Neural cell (in vitro differentiated cells): ENCODE measurements at regions not wholly inside any gene's neighbourhood (a gene's known extent, or its start where the extent isn't known, plus 50 kb on each side); places are given as distances from the start of the nearest gene placed in this dataset.

Experiments
- H2AFZ ChIP-seq: fragments of 200-600, 300-800 bp; sonication (generic), shearing (Covaris generic); 2 replicates; pipeline ENCODE4 v1.6.0; 2014; ENCODE audit warnings: low read depth, mild to moderate bottlenecking, antibody characterized with exemption, low read length, moderate library complexity
- H3F3A ChIP-seq: fragments of 200-600 bp; shearing (Covaris generic); 2 replicates; pipeline ENCODE4 v1.6.1; 2016; ENCODE audit warnings: mild to moderate bottlenecking, moderate library complexity, mixed read lengths, antibody characterized with exemption, low read length; ENCODE audit not compliant: insufficient read depth, poor library complexity, severe bottlenecking
- H3K27ac ChIP-seq: fragments of 200-600, 300-800 bp; sonication (generic), shearing (Covaris generic); 2 replicates; pipeline ENCODE4 v1.5.1; 2014; ENCODE audit warnings: mild to moderate bottlenecking, low read length, moderate library complexity
- H3K27me3 ChIP-seq: fragments of 300-800, 200-600 bp; sonication (generic), shearing (Covaris generic); 2 replicates; pipeline ENCODE4 v1.6.0; 2014; ENCODE audit warnings: mild to moderate bottlenecking, low read depth, low read length, moderate library complexity; ENCODE audit not compliant: insufficient read depth
- H3K36me3 ChIP-seq: fragments of 300-800, 200-600 bp; sonication (generic), shearing (Covaris generic); 2 replicates; pipeline ENCODE4 v1.5.1; 2014; ENCODE audit warnings: mild to moderate bottlenecking, antibody characterized with exemption, low read length, moderate library complexity; ENCODE audit not compliant: insufficient read depth
- H3K4me2 ChIP-seq: fragments of 300-800, 200-600 bp; sonication (generic), shearing (Covaris generic); 2 replicates; pipeline ENCODE4 v1.6.0; 2014; ENCODE audit warnings: mild to moderate bottlenecking, low read length
- H3K4me3 ChIP-seq: fragments of 300-800, 200-600 bp; sonication (generic), shearing (Covaris generic); 2 replicates; pipeline ENCODE4 v1.5.1; 2014; ENCODE audit warnings: mild to moderate bottlenecking, low read length, moderate library complexity
- H3K79me2 ChIP-seq: fragments of 200-600 bp; shearing (Covaris generic); replicated peaks from 2 replicates; pipeline ENCODE4 v1.6.0; 2014; ENCODE audit warnings: mild to moderate bottlenecking, low read length, moderate library complexity; ENCODE audit not compliant: insufficient read depth
- H3K9ac ChIP-seq: fragments of 300-800, 200-600 bp; sonication (generic), shearing (Covaris generic); 2 replicates; pipeline ENCODE4 v1.6.1; 2016; ENCODE audit warnings: mild to moderate bottlenecking, low read length, mixed read lengths
- H3K9me2 ChIP-seq: fragments of 200-600 bp; shearing (Covaris generic); 2 replicates; pipeline ENCODE4 v1.6.1; 2016; ENCODE audit warnings: mild to moderate bottlenecking, low read length, mixed read lengths; ENCODE audit not compliant: insufficient read depth
- H3K9me3 ChIP-seq: fragments of 200-600, 300-800 bp; sonication (generic), shearing (Covaris generic); 2 replicates; pipeline ENCODE4 v1.6.1; 2016; ENCODE audit warnings: mild to moderate bottlenecking, mixed run types, low read length, moderate library complexity, mixed read lengths
- H4K20me1 ChIP-seq: fragments of 200-600 bp; shearing (Covaris generic); 2 replicates; pipeline ENCODE4 v1.6.1; 2016; ENCODE audit warnings: mild to moderate bottlenecking, mixed run types; ENCODE audit not compliant: insufficient read depth
- CTCF ChIP-seq: fragments of 450-650 bp; IDR thresholded peaks from 2 replicates; pipeline ENCODE4 v1.5.1; 2014; ENCODE audit warnings: antibody characterized with exemption, mild to moderate bottlenecking, moderate library complexity; ENCODE audit not compliant: poor library complexity, severe bottlenecking
- EP300 ChIP-seq: fragments of 450-650 bp; conservative IDR thresholded peaks from 2 replicates; pipeline ENCODE4 v1.6.1; 2014; ENCODE audit warnings: antibody characterized with exemption, mild to moderate bottlenecking, moderate library complexity; ENCODE audit not compliant: poor library complexity, severe bottlenecking
- EZH2 ChIP-seq: fragments of 200-600, 300-800 bp; shearing (Covaris generic), sonication (generic); IDR thresholded peaks from 2 replicates; pipeline ENCODE4 v1.6.1; 2014; ENCODE audit warnings: antibody characterized with exemption, low read length, borderline replicate concordance, mild to moderate bottlenecking; ENCODE audit not compliant: insufficient read depth, poor library complexity, severe bottlenecking
- MXI1 ChIP-seq: fragments of 450-650 bp; conservative IDR thresholded peaks from 2 replicates; pipeline ENCODE4 v1.6.1; 2014; ENCODE audit warnings: antibody characterized with exemption, mild to moderate bottlenecking; ENCODE audit not compliant: poor library complexity, severe bottlenecking
- POLR2AphosphoS5 ChIP-seq: IDR thresholded peaks from 2 replicates; pipeline ENCODE4 v1.6.1; 2012
- RAD21 ChIP-seq: fragments of 450-650 bp; conservative IDR thresholded peaks from 2 replicates; pipeline ENCODE4 v1.6.1; 2014; ENCODE audit warnings: antibody characterized with exemption, mild to moderate bottlenecking, moderate library complexity
- REST ChIP-seq: IDR thresholded peaks from 2 replicates; pipeline ENCODE4 v1.6.1; 2012; ENCODE audit warnings: borderline replicate concordance
- SMC3 ChIP-seq: fragments of 450-650 bp; conservative IDR thresholded peaks from 2 replicates; pipeline ENCODE4 v1.6.1; 2014; ENCODE audit warnings: antibody characterized with exemption, mild to moderate bottlenecking, moderate library complexity; ENCODE audit not compliant: poor library complexity
- TAF1 ChIP-seq: IDR thresholded peaks from 2 replicates; pipeline ENCODE4 v1.6.1; 2012; ENCODE audit warnings: low read depth

- Histone ChIP-seq H3K4me2 (no peak overlapping the region), H3K36me3 (no peaks in the 10 kb centered on the region), H3K79me2 (no peaks in the 10 kb centered on the region), H3K9ac (no peak overlapping the region), H3K4me3 (no peak overlapping the region), H3F3A (no peaks in the 10 kb centered on the region), H3K9me3 (no peaks in the 10 kb centered on the region), H3K9me2 (no peaks in the 10 kb centered on the region), H4K20me1 (no peaks in the 10 kb centered on the region), H3K27ac (no peak overlapping the region), H3K27me3 (no peaks in the 10 kb centered on the region), H2AFZ (no peak overlapping the region)
- TF ChIP-seq SMC3 (no peak), EZH2 (no peak), MXI1 (no peak), REST (no peak), POLR2AphosphoS5 (no peak), RAD21 (no peak), TAF1 (no peak), EP300 (no peak), CTCF (no peak)
Observed at GRCh38 chr5:3131161-3131560, 379.7 kb upstream of the IRX2 start.

- Histone ChIP-seq H3K9ac (no peak overlapping the region), H2AFZ (no peak overlapping the region), H3K9me3 (no peaks in the 10 kb centered on the region), H3K27me3 (no peaks in the 10 kb centered on the region), H4K20me1 (no peaks in the 10 kb centered on the region), H3K9me2 (no peaks in the 10 kb centered on the region), H3K36me3 (no peaks in the 10 kb centered on the region), H3K27ac (no peak overlapping the region), H3K4me3 (no peak overlapping the region), H3F3A (no peaks in the 10 kb centered on the region), H3K79me2 (no peaks in the 10 kb centered on the region), H3K4me2 (no peak overlapping the region)
- TF ChIP-seq EP300 (no peak), MXI1 (no peak), POLR2AphosphoS5 (no peak), RAD21 (no peak), REST (no peak), CTCF (no peak), EZH2 (no peak)
Observed at GRCh38 chr5:3129252-3129651, 377.8 kb upstream of the IRX2 start.
